ENCODE measurements at regions not wholly inside any gene's neighbourhood (a gene's known extent, or its start where the extent isn't known, plus 50 kb on each side); places are given as distances from the start of the nearest gene placed in this dataset.

DNA sequence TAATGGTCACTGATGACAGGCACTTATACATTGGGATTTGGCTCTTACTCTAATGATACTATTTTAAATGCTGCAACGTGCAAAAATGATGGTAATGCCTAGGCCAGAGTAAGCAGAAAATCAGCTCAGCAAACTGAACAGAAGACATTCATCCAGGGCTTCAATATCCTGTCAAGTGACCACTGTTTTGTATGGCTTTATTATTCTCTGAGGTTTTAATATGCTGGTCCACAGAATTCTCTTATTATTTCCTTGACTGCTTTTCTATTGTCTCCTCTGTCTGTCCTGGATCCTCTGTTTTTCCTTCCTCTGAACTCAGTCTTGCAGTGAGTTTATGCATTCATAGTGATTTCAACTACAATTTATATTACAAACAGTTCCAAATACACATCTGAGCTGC lies 90.8 kb upstream of the PMFBP1 start:
- H3K36me3 ChIP-seq (ENCODE audit: insufficient read depth, low read length): no peaks in the 10 kb centered on the region
- no peak overlapping the region for H2AFZ ChIP-seq (ENCODE audit: low read depth, low read length)
- peaks cover 2% of the 10 kb centered on the region for H3K9me3 ChIP-seq (ENCODE audit: low read length)
- H3K4me3 ChIP-seq (ENCODE audit: low read length): no peak overlapping the region
- H3K27me3 ChIP-seq (ENCODE audit: insufficient read depth, low read length): no peaks in the 10 kb centered on the region
- H3K4me1 ChIP-seq (ENCODE audit: insufficient read depth, low read length): peaks cover 11% of the 10 kb centered on the region

DNA sequence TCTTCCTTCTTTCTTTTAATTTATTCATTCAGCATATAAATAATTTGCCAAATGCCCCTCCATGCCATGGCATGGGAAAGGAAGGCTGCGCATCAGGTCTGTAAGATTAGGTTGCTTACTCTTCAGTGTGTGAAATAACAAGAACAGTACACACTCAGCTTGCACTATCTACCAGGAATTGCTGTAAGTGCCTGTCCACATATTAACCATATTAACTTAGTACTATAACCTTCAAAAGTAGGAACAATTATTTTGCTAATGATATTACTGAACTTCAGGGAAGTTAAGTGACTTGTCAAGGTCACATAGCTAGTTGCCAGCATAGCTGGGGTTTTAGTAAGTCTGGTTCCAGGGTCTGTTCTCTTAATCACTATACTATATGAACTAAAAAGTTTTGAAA lies 89.2 kb upstream of the PMFBP1 start:
- Histone ChIP-seq H3K9me3 (ENCODE audit: low read length) (no peaks in the 10 kb centered on the region), H3K4me3 (ENCODE audit: low read length) (no peak overlapping the region), H3K4me1 (ENCODE audit: insufficient read depth, low read length) (peaks cover 24% of the 10 kb centered on the region), H3K36me3 (ENCODE audit: insufficient read depth, low read length) (no peaks in the 10 kb centered on the region), H3K27me3 (ENCODE audit: insufficient read depth, low read length) (no peaks in the 10 kb centered on the region), H2AFZ (ENCODE audit: low read depth, low read length) (no peak overlapping the region)

DNA sequence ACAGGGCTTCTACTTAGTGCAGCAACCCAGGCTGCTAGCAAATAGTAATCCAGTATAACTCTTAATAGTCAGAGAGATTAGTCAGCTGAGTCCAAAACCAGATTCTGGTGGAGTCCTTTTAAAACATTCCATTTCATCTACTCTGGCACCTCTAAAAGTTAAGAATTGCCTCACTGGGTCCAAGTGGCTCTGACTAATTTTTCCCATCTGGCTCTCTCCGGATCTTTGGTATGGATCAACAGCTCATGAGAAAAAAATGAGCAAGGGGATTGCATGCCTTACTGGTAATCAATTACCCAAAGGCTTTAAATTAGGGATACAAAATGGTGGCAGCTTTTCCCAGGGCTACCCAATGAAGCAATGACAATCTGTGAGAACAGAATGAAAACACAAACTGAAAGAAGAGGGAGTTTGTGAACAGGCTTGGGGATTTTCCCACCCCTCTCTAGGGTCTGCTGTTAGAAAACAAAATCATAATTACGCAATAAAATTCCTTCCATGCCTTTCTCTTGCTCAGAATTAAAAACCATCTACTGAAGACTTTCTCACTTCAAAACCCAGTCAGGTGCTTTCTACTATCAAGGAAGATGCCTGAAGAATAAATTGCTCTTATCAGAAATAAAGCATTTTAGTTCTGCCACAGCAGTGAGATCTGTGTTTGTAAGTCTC lies 84.6 kb upstream of the PMFBP1 start:
- H3K36me3 ChIP-seq (ENCODE audit: insufficient read depth, low read length): no peaks in the 10 kb centered on the region

DNA sequence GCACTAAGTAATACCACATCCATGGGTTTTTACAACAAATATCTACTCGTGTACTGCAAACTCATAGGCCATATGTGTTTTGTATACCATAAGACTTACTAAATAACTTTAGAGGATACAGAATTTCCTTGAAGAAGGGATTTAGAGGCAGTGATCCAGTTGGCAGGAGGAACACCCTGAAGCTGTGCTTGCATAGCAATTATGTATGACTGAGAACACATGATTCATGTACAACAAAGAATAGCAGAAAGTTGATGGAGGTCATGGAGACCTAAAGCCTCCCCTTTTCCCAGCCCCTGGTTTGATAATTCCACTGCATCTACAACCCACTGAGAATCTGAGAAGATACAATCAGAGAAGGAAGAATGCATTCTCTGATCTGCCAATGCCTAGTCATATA lies 83.8 kb upstream of the PMFBP1 start:
- H3K36me3 ChIP-seq (ENCODE audit: insufficient read depth, low read length): no peaks in the 10 kb centered on the region
- no peak overlapping the region for H2AFZ ChIP-seq (ENCODE audit: low read depth, low read length)
- H3K27me3 ChIP-seq (ENCODE audit: insufficient read depth, low read length): no peaks in the 10 kb centered on the region
- H3K9me3 ChIP-seq (ENCODE audit: low read length): no peaks in the 10 kb centered on the region
- no peak overlapping the region for H3K4me3 ChIP-seq (ENCODE audit: low read length)
- peaks cover 13% of the 10 kb centered on the region for H3K4me1 ChIP-seq (ENCODE audit: insufficient read depth, low read length)

More for the DNA sequence above, 84.6 kb upstream of the PMFBP1 start:
- Histone ChIP-seq H3K9me3 (ENCODE audit: low read length) (no peaks in the 10 kb centered on the region), H3K4me1 (ENCODE audit: insufficient read depth, low read length) (peaks cover 13% of the 10 kb centered on the region), H3K4me3 (ENCODE audit: low read length) (peak overlapping the region; percentile 18), H3K27me3 (ENCODE audit: insufficient read depth, low read length) (no peaks in the 10 kb centered on the region), H2AFZ (ENCODE audit: low read depth, low read length) (peak overlapping the region; percentile 56)

DNA sequence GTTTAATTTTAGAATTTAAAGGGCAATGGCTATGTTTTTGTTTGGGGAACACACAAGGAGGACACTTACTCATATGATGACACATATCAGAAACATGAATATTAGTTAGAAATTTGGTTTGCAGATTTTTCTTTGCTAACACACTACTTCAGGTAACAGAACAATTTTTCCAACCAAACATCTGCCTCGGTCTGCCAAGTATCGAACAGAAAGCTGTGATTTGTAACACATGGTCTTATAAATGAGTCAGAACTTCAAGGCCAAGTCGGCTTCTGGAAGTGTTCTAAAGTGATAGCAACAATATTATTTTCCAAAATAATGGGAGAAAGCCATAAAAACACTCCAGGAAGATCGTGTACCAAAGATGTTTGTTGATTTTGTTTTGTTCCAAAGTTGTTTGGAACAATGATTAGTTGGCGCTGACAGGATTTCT lies 75.9 kb upstream of the PMFBP1 start:
- H3K4me1 ChIP-seq (ENCODE audit: insufficient read depth, low read length): peaks cover 12% of the 10 kb centered on the region
- H3K9me3 ChIP-seq (ENCODE audit: low read length): no peaks in the 10 kb centered on the region
- no peaks in the 10 kb centered on the region for H3K36me3 ChIP-seq (ENCODE audit: insufficient read depth, low read length)
- no peak overlapping the region for H3K4me3 ChIP-seq (ENCODE audit: low read length)
- no peaks in the 10 kb centered on the region for H3K27me3 ChIP-seq (ENCODE audit: insufficient read depth, low read length)
- H2AFZ ChIP-seq (ENCODE audit: low read depth, low read length): no peak overlapping the region

DNA sequence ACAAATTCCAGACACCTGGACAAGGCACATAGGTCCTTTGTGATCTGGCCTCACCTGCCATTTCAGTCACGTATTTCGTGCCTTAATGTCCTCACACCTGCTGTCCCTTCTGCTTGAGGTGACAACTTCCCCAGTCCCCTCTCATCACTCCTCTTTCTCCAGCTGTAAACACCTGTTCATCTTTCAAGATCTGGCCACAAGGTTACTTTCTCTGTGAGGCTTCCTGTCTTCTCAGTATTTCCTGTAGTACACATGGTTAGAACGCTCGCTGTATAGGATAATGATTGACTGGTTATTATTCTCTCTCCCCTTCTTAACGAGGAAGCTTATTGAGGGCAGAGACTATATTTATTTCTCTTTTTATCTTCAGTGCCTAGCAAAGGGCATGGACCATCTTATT lies 74.5 kb upstream of the PMFBP1 start:
- Histone ChIP-seq H3K4me3 (ENCODE audit: low read length) (no peak overlapping the region), H3K36me3 (ENCODE audit: insufficient read depth, low read length) (no peaks in the 10 kb centered on the region), H3K27me3 (ENCODE audit: insufficient read depth, low read length) (no peaks in the 10 kb centered on the region), H3K4me1 (ENCODE audit: insufficient read depth, low read length) (peaks cover 17% of the 10 kb centered on the region), H3K9me3 (ENCODE audit: low read length) (no peaks in the 10 kb centered on the region), H2AFZ (ENCODE audit: low read depth, low read length) (no peak overlapping the region)

DNA sequence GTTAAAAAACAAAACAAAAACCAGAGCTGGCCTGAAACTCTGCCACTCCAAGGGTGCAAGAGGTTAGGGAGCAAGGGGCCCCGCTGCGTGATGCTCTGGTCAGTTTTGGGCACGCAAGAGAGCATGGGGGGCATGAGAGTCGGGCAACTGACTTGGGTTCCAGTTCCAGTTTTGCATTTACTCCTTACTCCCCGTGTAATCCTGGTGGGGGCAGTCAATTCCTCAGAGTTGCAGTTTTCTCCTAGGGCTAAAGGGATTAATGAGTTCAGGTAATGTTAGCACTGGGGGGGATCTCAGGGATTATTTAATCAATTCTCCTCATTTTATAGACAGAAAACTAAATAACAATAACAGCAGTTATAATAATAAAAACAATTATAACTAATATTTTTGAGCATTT lies 72.9 kb upstream of the PMFBP1 start:
- no peaks in the 10 kb centered on the region for H3K9me3 ChIP-seq (ENCODE audit: low read length)
- H3K4me1 ChIP-seq (ENCODE audit: insufficient read depth, low read length): peaks cover 17% of the 10 kb centered on the region
- H3K27me3 ChIP-seq (ENCODE audit: insufficient read depth, low read length): no peaks in the 10 kb centered on the region
- H3K36me3 ChIP-seq (ENCODE audit: insufficient read depth, low read length): no peaks in the 10 kb centered on the region
- no peak overlapping the region for H3K4me3 ChIP-seq (ENCODE audit: low read length)
- no peak overlapping the region for H2AFZ ChIP-seq (ENCODE audit: low read depth, low read length)

DNA sequence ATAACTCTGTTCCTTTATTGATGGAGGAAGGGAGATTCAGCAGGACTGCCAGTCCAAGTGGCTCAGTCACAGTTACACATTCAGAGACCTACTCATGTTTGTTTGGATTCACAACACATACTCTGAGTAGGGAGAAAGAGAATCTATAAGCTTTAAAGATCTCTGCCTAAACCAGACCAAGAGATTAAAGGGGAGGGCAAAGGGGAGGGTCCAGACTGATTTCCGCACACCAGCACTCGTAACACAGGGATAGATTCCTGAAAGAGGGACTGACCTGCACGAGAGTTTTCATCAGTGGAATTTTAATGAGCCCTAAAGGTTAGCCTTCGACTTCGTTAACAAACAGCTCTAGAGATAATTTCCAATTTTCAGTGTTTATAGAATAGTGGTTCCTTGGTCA lies 71.7 kb upstream of the PMFBP1 start:
- no peaks in the 10 kb centered on the region for H3K27me3 ChIP-seq (ENCODE audit: insufficient read depth, low read length)
- no peak overlapping the region for H3K4me3 ChIP-seq (ENCODE audit: low read length)
- no peak overlapping the region for H2AFZ ChIP-seq (ENCODE audit: low read depth, low read length)
- H3K9me3 ChIP-seq (ENCODE audit: low read length): no peaks in the 10 kb centered on the region
- H3K36me3 ChIP-seq (ENCODE audit: insufficient read depth, low read length): no peaks in the 10 kb centered on the region
- H3K4me1 ChIP-seq (ENCODE audit: insufficient read depth, low read length): peaks cover 17% of the 10 kb centered on the region

DNA sequence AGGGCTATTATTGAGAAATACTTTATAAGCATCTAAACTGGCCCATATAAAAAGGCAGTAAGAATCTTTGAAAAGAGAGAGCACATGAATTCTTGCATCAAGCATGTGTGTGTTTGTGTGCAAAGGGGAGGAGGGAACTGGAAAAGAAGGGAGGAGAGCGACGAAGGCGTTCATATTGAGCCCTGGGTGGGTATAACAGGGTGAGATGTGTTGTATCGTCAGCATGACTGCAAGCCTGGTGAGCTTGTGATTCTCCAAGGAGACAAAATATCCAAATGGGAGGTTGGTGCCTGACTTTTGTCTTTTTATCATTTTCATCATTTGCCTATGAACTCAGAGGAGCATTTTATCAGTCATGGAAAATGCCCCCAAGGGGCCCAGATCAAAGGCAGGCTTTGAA lies 70.8 kb upstream of the PMFBP1 start:
- H3K4me1 ChIP-seq (ENCODE audit: insufficient read depth, low read length): peaks cover 17% of the 10 kb centered on the region
- no peaks in the 10 kb centered on the region for H3K9me3 ChIP-seq (ENCODE audit: low read length)
- peak overlapping the region; percentile 43 for H2AFZ ChIP-seq (ENCODE audit: low read depth, low read length)
- no peak overlapping the region for H3K4me3 ChIP-seq (ENCODE audit: low read length)
- H3K27me3 ChIP-seq (ENCODE audit: insufficient read depth, low read length): no peaks in the 10 kb centered on the region
- H3K36me3 ChIP-seq (ENCODE audit: insufficient read depth, low read length): no peaks in the 10 kb centered on the region

DNA sequence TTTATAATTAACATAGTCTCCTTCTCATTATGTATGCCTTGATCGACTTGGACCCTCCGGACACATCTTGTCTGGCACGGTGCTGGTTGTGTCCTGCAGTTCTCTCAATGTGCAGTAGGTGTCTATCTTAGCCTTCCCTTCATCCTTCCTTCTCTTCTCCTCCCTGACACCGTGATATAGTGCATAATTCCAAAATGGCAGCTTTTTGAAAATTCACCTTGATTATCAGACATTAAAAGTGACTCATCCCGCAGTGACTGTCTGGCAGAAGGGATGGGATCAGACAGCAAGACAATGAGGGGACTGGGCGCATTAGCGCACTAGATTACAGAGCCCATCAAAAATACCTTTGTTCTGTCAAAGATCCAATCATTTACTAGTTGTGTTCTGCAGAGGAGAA lies 70.0 kb upstream of the PMFBP1 start:
- Histone ChIP-seq H3K4me3 (ENCODE audit: low read length) (no peak overlapping the region), H3K4me1 (ENCODE audit: insufficient read depth, low read length) (peaks cover 17% of the 10 kb centered on the region)

DNA sequence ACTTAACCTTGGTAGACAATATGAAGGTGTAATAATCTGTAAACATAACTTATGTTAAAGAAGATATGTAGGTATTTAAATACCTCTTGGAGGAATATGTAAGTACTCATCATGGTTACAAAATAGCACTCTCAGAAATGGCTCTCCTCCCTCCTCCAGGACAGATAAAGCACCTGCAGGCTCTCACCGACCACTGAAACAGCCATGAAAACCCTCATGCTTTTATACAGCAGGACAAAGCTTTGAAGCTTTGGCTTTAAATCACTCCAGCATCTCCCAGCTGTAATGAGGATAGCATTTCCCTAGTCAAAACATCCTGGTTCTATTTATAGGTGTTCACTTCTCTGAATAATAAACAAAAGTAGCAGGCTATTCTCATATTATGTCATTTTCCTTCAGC lies 69.1 kb upstream of the PMFBP1 start:
- Histone ChIP-seq H3K9me3 (ENCODE audit: low read length) (no peaks in the 10 kb centered on the region), H2AFZ (ENCODE audit: low read depth, low read length) (no peak overlapping the region), H3K4me3 (ENCODE audit: low read length) (no peak overlapping the region), H3K36me3 (ENCODE audit: insufficient read depth, low read length) (no peaks in the 10 kb centered on the region), H3K4me1 (ENCODE audit: insufficient read depth, low read length) (peaks cover 17% of the 10 kb centered on the region), H3K27me3 (ENCODE audit: insufficient read depth, low read length) (no peaks in the 10 kb centered on the region)

More for the DNA sequence above, 70.0 kb upstream of the PMFBP1 start:
- Histone ChIP-seq H3K27me3 (ENCODE audit: insufficient read depth, low read length) (no peaks in the 10 kb centered on the region), H2AFZ (ENCODE audit: low read depth, low read length) (peak overlapping the region; percentile 43), H3K9me3 (ENCODE audit: low read length) (no peaks in the 10 kb centered on the region), H3K36me3 (ENCODE audit: insufficient read depth, low read length) (no peaks in the 10 kb centered on the region)

DNA sequence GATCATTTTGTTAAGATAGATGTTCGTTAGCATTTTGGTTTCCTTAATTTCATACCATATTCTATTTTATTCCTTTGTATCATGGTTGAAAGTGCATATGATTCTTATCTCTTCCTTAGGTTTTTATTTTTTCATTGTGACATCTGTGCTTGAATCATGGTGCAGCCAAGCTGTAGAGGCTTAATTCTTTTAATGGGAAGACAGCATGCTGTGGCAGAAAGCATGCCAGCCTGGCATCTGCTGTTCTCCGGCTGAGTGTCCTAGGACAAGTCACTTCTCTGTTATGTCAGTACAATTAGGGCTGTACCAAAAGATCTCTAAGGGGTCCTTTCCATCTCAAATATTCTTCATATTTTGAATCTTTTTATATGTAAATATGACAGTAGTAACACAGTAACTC lies 68.5 kb upstream of the PMFBP1 start:
- H3K27me3 ChIP-seq (ENCODE audit: insufficient read depth, low read length): no peaks in the 10 kb centered on the region
- H3K36me3 ChIP-seq (ENCODE audit: insufficient read depth, low read length): no peaks in the 10 kb centered on the region
- no peak overlapping the region for H3K4me3 ChIP-seq (ENCODE audit: low read length)
- H3K4me1 ChIP-seq (ENCODE audit: insufficient read depth, low read length): peaks cover 17% of the 10 kb centered on the region
- H3K9me3 ChIP-seq (ENCODE audit: low read length): no peaks in the 10 kb centered on the region
- no peak overlapping the region for H2AFZ ChIP-seq (ENCODE audit: low read depth, low read length)

DNA sequence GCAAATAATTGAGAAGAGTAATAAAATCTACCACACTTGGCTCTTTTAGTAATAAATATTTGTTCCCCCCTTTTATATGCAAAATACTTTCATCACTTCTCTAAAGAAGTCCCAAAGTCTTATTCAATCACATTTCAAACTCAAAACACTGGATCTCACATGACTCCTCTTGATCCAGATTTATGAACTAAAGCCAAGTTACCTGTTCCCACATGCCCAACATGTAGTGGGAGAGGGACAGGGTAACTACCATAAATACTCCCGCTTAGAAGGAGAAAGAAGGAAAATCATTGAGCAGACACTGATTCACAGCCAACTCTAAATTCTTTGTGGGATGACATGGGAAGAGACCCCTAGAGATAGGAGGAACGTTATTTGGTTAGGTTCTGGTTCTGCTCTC lies 64.9 kb upstream of the PMFBP1 start:
- no peaks in the 10 kb centered on the region for H3K9me3 ChIP-seq (ENCODE audit: low read length)
- H3K4me1 ChIP-seq (ENCODE audit: insufficient read depth, low read length): no peaks in the 10 kb centered on the region
- no peak overlapping the region for H3K4me3 ChIP-seq (ENCODE audit: low read length)
- H2AFZ ChIP-seq (ENCODE audit: low read depth, low read length): no peak overlapping the region
- no peaks in the 10 kb centered on the region for H3K27me3 ChIP-seq (ENCODE audit: insufficient read depth, low read length)
- no peaks in the 10 kb centered on the region for H3K36me3 ChIP-seq (ENCODE audit: insufficient read depth, low read length)

DNA sequence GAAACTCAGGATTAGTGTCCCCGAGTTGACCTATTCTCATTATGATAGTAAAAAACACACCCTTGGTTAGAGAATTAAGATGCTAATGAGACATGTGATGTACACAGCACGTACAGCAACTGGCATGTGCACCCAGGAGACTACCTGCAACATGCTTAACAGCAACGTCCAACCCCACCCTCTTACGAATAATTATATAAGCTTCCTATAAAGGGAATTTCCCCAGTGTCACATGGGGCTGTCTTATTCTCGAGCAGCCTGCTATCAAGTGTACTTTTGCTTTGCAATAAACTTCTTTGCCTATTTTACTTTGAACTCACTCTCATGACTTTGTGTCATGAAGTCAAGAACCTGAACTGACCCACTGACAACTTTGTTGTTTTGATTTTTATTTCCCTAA lies 62.4 kb upstream of the PMFBP1 start:
- Histone ChIP-seq H3K4me1 (ENCODE audit: insufficient read depth, low read length) (no peaks in the 10 kb centered on the region), H3K9me3 (ENCODE audit: low read length) (no peaks in the 10 kb centered on the region), H3K4me3 (ENCODE audit: low read length) (no peak overlapping the region), H3K36me3 (ENCODE audit: insufficient read depth, low read length) (no peaks in the 10 kb centered on the region), H3K27me3 (ENCODE audit: insufficient read depth, low read length) (no peaks in the 10 kb centered on the region), H2AFZ (ENCODE audit: low read depth, low read length) (no peak overlapping the region)
